T-helper 1 cell treated with Interleukin-12 subunit alpha and Interleukin-12 subunit beta and Interleukin-4 antibody, amounts not matched to agents 30 μg/mL and 1 μg/mL, for 36 hours (primary cell): ENCODE measurements at regions not wholly inside any gene's neighbourhood (a gene's known extent, or its start where the extent isn't known, plus 50 kb on each side); places are given as distances from the start of the nearest gene placed in this dataset.
A peak's percentile ranks its signal among the peaks of the same experiment; 100 is the strongest.

Experiments used
- H3K27ac Mint-ChIP-seq: one replicate; pipeline ENCODE4 v1.8.0; 2021; ENCODE audit warnings: mild to moderate bottlenecking, mixed read lengths
- H3K27me3 Mint-ChIP-seq: one replicate; pipeline ENCODE4 v1.8.0; 2021; ENCODE audit warnings: low read depth, mixed read lengths
- H3K36me3 Mint-ChIP-seq: one replicate; pipeline ENCODE4 v1.8.0; 2021; ENCODE audit warnings: low read depth, mixed read lengths
- H3K4me1 Mint-ChIP-seq: one replicate; pipeline ENCODE4 v1.8.0; 2021; ENCODE audit warnings: low read depth, mixed read lengths
- H3K4me3 Mint-ChIP-seq: one replicate; pipeline ENCODE4 v1.8.0; 2021; ENCODE audit warnings: mild to moderate bottlenecking, moderate library complexity, mixed read lengths
- H3K9me3 Mint-ChIP-seq: one replicate; pipeline ENCODE4 v1.8.0; 2021; ENCODE audit warnings: mixed read lengths

DNA sequence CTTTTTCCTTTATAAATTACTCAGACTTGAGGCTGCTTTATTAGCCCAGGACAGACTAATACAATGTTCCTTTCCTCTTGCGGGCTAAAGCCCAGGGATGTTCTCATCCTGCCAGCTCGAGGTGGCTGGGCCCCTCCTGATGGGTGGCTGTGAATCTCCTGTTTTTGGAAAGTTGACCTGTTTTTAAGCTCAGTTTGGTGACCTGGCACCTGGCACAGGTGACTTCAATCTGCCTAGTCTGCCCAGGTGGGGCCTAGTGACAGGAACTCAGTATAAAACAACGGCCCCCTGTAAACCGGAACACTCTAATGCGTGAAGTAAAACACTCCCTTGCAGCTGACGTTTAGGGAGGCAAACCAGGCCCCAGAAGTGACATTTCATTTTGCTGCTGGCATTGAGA lies 92.7 kb upstream of the SNTG2 start:
- Mint-ChIP-seq H3K36me3 (peaks cover 5% of the 10 kb centered on the region), H3K4me3 (no peak overlapping the region), H3K27me3 (no peaks in the 10 kb centered on the region), H3K4me1 (peaks cover 16% of the 10 kb centered on the region), H3K9me3 (peaks cover 19% of the 10 kb centered on the region), H3K27ac (no peak overlapping the region)

DNA sequence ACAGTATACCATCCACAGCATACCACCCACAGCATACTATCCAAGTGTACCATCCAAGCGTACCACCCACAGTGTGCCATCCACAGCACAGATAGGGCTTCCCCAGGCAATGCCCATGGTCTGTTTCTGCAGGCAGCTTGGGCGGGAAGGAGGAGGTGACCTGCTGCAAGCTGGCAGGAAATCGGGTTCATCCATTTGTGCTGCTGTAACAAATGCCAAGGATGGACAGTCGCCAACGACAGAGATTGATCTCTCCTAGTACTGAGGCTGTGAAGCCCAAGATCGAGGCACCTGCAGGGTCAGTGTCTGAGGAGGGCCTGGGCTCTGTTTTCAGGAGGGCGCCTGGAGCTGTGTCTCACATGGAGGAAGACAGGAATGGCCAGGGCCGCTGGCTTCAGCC lies 93.6 kb upstream of the SNTG2 start:
- no peaks in the 10 kb centered on the region for H3K27me3 Mint-ChIP-seq
- peaks cover 16% of the 10 kb centered on the region for H3K4me1 Mint-ChIP-seq
- peaks cover 19% of the 10 kb centered on the region for H3K9me3 Mint-ChIP-seq
- no peak overlapping the region for H3K4me3 Mint-ChIP-seq
- H3K36me3 Mint-ChIP-seq: peaks cover 5% of the 10 kb centered on the region
- no peak overlapping the region for H3K27ac Mint-ChIP-seq

DNA sequence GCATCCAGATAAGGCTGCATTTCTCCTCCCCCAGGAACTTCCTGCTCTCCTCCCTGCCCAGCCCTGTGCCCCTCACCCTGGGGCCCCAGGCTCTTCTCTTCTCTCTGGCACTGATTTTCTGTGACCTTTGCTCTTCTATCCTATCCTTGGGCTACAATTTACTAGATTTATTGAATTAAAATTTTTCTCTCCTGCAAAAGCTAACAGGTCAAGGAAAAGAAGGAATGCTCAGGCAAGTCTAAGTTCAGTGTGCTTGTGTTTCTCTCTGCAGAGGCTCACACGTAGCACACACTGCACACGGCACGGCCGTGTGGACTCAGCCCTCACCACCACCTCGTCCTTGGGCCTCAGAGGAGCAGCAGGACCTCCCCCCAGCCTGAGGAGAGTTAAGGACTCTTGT lies 94.2 kb upstream of the SNTG2 start:
- Mint-ChIP-seq H3K4me3 (no peak overlapping the region), H3K4me1 (peaks cover 16% of the 10 kb centered on the region), H3K36me3 (peaks cover 5% of the 10 kb centered on the region), H3K27me3 (no peaks in the 10 kb centered on the region), H3K27ac (no peak overlapping the region), H3K9me3 (peaks cover 19% of the 10 kb centered on the region)

DNA sequence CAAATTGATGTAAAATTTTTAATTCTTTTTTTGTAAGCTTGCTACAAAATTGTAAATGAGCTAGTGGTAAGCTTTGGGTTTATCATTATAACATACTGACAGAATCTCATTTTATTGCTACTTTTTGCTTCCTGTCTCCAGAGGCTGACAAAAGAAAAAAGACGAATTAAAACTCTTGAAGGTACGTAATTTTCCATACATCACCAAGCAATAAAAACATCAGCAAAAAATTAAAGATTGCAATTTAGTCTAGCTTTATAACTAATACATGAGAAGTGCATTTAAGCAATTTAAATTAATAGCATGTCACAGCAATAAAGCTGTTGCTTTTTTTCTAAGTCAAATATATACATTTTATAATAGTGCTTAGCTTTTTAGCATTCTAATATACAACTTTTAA lies 94.6 kb upstream of the SNTG2 start:
- peaks cover 19% of the 10 kb centered on the region for H3K9me3 Mint-ChIP-seq
- H3K4me1 Mint-ChIP-seq: peaks cover 16% of the 10 kb centered on the region
- H3K27me3 Mint-ChIP-seq: no peaks in the 10 kb centered on the region
- no peak overlapping the region for H3K27ac Mint-ChIP-seq
- no peak overlapping the region for H3K4me3 Mint-ChIP-seq
- peaks cover 5% of the 10 kb centered on the region for H3K36me3 Mint-ChIP-seq

DNA sequence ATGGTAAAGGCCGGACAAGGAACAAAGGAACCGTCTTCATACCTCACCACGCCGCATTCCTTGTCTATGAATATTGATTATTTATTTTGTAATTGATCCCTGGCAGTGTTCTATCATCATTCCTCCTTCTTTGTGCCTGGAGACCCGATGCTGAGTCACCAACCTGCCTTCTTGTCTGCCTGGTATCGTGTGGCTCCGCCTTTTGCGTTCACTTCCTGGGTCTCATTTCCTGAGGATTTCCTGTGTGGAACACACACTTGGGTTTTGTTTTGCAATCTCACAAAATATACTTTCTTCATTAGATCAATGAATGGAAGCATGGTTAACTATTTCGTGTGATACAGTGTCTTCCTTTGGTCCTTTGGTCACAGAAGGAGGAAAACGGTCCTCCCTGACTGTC lies 95.5 kb upstream of the SNTG2 start:
- H3K4me3 Mint-ChIP-seq: peak overlapping the region; percentile 43

DNA sequence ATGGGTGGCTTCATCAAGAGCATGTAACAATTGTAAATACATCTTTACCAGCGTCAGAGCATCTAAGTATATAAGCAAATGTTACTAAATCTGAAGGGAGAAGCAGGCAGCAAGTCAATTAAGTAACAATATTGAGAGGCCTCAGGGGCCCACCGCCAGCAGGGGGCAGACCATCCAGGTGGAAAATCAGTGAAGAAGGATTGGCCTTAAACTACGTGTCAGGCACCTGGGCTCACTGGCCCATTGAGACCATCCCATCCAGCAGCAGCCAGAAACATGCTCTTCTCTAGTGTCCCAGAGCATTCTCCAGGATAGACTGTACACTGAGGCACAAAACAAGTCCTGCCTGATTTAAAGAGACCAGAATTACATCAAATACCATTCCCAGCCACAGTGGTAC lies 96.2 kb upstream of the SNTG2 start:
- no peaks in the 10 kb centered on the region for H3K27me3 Mint-ChIP-seq
- H3K4me1 Mint-ChIP-seq: peaks cover 16% of the 10 kb centered on the region
- H3K4me3 Mint-ChIP-seq: no peak overlapping the region
- H3K36me3 Mint-ChIP-seq: peaks cover 5% of the 10 kb centered on the region
- H3K9me3 Mint-ChIP-seq: peaks cover 19% of the 10 kb centered on the region
- no peak overlapping the region for H3K27ac Mint-ChIP-seq

More for the DNA sequence above, 95.5 kb upstream of the SNTG2 start:
- Mint-ChIP-seq H3K27me3 (no peaks in the 10 kb centered on the region), H3K4me1 (peaks cover 16% of the 10 kb centered on the region), H3K36me3 (peaks cover 5% of the 10 kb centered on the region), H3K27ac (no peak overlapping the region), H3K9me3 (peaks cover 19% of the 10 kb centered on the region)

DNA sequence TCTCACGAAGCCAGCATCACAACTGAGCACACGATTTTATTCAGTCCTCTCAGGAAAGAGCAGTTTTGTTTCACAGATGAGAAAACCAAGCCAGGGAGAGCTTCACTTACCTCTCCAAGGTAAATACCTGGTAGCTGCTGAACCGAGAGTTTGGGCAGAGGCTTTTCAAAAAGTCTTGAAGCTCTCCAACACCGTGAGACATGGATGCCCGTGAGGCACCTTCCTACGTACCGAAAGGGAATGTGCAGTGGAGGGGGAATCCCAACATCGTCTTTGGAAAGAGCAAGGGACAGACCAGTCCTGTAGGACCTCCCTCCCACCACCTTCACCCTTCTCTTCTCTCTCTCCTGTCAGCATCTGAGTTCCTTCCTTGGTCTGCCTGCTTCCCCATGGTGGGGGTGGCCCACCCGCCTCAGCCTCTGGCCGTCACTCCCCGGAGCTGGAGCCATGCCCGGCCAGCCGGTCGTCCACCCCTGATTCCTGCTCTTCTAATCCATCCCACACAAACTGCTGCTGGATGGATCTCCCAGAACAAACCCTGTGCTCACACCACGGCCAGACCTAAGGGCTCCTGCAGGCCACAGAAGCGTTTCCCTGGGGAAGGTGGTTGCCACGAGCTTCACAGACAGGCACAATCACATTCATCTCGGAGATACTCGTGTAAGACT lies 97.3 kb upstream of the SNTG2 start:
- Mint-ChIP-seq H3K9me3 (peaks cover 19% of the 10 kb centered on the region), H3K4me1 (peaks cover 16% of the 10 kb centered on the region), H3K4me3 (no peak overlapping the region), H3K27me3 (no peaks in the 10 kb centered on the region), H3K27ac (no peak overlapping the region), H3K36me3 (peaks cover 5% of the 10 kb centered on the region)

DNA sequence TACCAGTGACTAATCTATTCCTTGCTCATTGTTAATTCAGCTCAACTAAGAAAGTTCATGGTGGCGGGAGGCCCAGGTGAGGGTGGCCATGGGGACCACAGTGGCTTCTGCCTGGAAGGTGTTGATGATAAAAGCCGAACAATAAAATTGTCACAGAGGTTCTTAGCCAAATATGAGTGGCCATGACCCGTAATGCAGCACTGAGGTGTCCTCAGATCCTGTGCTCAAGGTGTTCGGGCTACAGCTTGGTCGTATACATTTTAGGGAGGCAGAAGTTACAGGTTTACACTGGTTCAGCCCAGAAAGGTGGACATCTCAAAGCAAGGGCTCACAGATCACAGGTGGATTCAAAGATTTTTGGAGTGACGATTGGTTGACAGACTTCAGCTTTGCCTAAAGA lies 98.5 kb upstream of the SNTG2 start:
- Mint-ChIP-seq H3K4me3 (no peak overlapping the region), H3K27ac (no peak overlapping the region), H3K9me3 (peaks cover 19% of the 10 kb centered on the region), H3K36me3 (peaks cover 5% of the 10 kb centered on the region), H3K27me3 (no peaks in the 10 kb centered on the region), H3K4me1 (peaks cover 16% of the 10 kb centered on the region)

DNA sequence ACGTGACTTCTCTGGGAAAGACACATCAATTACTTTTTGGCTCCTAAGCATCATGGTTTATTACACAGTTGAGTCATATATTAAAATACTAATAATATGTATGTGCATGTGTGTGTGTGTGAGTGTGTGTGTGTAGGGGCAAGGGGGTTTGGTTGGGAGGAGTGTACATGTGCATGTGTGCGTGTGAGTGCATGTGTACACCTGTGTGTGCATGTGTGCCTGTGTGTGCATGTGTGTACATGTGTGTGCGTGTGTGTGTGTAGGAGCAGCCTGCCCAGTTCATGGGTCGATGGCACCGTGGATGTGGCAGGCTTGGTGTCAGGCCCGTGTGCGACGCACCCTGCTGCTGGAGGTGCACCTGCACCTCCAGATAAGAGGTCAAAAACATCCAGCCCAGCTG lies 99.0 kb upstream of the SNTG2 start:
- Mint-ChIP-seq H3K36me3 (peaks cover 5% of the 10 kb centered on the region), H3K27me3 (no peaks in the 10 kb centered on the region), H3K27ac (no peak overlapping the region), H3K4me3 (no peak overlapping the region), H3K4me1 (peaks cover 16% of the 10 kb centered on the region), H3K9me3 (peaks cover 19% of the 10 kb centered on the region)

DNA sequence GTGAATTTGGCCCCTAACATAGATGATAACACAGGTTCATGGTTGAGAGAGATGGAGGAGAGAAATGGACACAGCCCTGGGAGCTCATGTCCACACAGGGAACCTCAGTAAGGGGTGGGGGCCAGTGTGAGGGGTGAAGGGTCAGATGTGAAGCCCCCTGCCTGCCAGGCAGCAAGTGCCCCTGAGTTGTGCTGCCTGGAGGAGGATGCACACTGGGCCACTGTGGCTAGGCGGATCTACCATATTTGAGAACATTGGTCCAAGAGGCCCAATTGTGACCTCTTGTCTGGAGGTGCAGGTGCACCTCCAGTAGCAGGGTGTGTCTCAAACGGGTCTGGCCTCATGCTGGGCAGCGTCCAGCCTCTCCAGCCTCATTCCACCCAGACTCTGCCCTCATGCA lies 99.6 kb upstream of the SNTG2 start:
- Mint-ChIP-seq H3K27me3 (no peaks in the 10 kb centered on the region), H3K9me3 (peaks cover 19% of the 10 kb centered on the region), H3K27ac (no peak overlapping the region), H3K4me1 (peaks cover 16% of the 10 kb centered on the region), H3K4me3 (no peak overlapping the region), H3K36me3 (peaks cover 5% of the 10 kb centered on the region)

DNA sequence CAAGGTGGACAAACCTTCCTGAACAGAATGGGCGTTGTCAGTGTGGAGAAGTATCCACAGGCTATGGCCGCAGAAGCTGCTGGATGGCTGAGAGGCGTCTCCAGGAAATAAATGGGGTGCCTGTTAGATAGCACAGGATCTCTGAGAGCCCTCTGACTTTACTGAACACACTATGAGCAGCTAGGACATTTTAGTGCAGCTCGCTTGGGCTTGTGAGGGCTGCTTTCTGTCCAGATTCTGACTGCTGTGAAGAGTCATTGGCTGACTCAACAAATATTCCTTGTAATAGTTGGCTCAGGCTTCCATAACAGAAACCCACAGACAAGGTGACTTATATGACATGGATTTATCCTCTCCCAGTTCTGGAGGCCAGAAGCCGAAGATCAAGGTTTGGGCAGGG lies 100.2 kb upstream of the SNTG2 start:
- no peaks in the 10 kb centered on the region for H3K27me3 Mint-ChIP-seq

DNA sequence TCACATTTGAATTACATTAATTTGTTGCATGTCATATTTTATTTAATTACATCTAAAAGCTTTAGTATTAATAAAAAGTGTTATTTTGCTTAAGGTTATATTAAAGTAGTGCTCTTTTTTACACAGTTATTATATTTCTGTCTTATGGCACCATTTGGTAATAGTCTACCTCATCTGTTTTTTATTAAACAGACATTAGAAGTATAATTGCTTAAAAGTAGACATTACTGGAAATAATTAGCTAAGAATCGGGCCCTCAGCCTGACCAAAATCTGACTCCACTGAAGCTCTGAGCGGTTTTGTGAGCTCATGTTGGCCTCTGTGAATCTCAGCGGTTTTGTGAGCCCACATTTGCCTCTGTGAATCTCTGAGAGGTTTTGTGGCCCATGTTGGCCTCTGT lies 102.5 kb upstream of the SNTG2 start:
- Mint-ChIP-seq H3K36me3 (no peaks in the 10 kb centered on the region), H3K9me3 (no peaks in the 10 kb centered on the region), H3K4me1 (no peaks in the 10 kb centered on the region)

More for the DNA sequence above, 100.2 kb upstream of the SNTG2 start:
- no peak overlapping the region for H3K27ac Mint-ChIP-seq
- H3K4me1 Mint-ChIP-seq: peaks cover 11% of the 10 kb centered on the region
- H3K36me3 Mint-ChIP-seq: peaks cover 5% of the 10 kb centered on the region
- H3K4me3 Mint-ChIP-seq: no peak overlapping the region
- H3K9me3 Mint-ChIP-seq: peaks cover 13% of the 10 kb centered on the region

DNA sequence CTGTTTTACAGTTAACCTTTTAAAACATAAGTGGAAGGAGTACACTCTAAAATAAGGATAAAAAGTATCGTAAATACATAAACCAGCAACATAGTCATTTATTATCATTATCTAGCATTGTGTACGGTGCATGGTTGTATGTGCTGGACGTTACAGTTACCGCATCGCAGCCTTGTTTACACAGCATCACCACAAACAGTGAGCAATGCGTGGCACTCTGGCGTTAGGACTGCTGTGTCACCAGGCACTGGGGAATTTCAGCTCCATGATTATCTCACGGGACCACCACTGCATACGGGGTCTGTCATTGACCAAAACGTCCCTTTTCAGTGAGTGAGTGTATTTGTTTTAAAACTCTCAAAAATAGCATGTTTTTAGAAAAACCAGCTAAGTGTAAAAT lies 103.0 kb upstream of the SNTG2 start:
- Mint-ChIP-seq H3K27ac (no peak overlapping the region), H3K4me3 (no peak overlapping the region), H3K36me3 (no peaks in the 10 kb centered on the region), H3K4me1 (no peaks in the 10 kb centered on the region), H3K27me3 (no peaks in the 10 kb centered on the region), H3K9me3 (no peaks in the 10 kb centered on the region)

More for the DNA sequence above, 102.5 kb upstream of the SNTG2 start:
- no peak overlapping the region for H3K27ac Mint-ChIP-seq
- H3K4me3 Mint-ChIP-seq: no peak overlapping the region
- no peaks in the 10 kb centered on the region for H3K27me3 Mint-ChIP-seq

DNA sequence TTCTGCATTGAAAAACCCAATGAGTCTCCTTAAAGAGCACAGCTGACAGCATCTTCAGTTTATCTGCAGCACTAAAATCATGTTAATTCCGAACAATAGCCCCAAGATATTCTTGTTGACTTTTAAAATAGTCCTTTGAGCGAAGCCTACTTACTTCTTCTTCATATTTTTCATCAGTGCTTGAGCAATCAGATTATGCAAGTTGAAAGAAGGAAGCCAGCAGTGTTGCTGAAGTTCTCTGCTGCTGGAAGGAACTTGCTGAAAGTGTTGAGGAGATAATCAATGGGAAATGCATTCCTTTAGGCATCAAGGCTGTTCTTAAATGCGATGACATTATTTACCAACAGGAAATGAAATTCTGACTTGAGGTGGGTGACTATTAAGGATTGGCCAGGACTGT lies 105.9 kb upstream of the SNTG2 start:
- H3K27ac Mint-ChIP-seq: no peak overlapping the region
- peaks cover 6% of the 10 kb centered on the region for H3K27me3 Mint-ChIP-seq
- no peak overlapping the region for H3K4me3 Mint-ChIP-seq
- no peaks in the 10 kb centered on the region for H3K4me1 Mint-ChIP-seq
- H3K36me3 Mint-ChIP-seq: no peaks in the 10 kb centered on the region
- H3K9me3 Mint-ChIP-seq: no peaks in the 10 kb centered on the region

DNA sequence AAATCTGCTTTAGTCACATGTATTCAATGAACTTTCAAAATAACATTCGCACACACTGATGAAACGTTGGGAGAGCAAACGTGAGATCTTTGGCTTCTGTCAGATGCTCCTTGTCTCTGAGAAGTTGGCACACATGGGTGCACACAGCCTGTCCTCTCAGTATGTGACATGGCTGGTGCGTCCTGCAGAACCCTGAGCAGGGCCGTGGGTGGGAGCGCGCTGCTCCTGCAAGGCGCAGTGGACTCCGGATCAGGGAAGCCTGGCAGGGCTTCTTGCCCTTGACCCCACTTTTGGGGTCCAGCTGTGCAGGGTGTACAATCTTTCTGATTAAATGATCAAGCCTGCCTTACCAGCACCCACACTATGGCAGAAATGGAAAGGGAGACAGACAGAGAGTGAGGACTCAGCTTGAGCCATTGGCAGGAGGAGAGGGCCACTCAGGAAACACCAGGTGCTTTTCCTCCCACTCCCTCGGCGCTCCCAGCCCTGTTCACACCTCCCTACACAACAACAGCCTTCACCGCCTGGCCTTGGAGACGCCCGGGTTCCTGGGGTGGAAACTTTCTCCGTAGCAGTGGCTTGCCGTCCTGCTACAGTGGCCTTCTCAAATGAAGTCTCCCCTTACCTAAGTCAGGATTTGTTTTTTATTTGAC lies 108.4 kb upstream of the SNTG2 start:
- Mint-ChIP-seq H3K9me3 (no peaks in the 10 kb centered on the region), H3K36me3 (no peaks in the 10 kb centered on the region), H3K4me3 (no peak overlapping the region), H3K27me3 (peaks cover 9% of the 10 kb centered on the region), H3K4me1 (no peaks in the 10 kb centered on the region), H3K27ac (no peak overlapping the region)
